ENCODE measurements at regions not wholly inside any gene's neighbourhood (a gene's known extent, or its start where the extent isn't known, plus 50 kb on each side); places are given as distances from the start of the nearest gene placed in this dataset.
"Not testable (repeated sequence)": the region's sequence is repeated elsewhere in the genome, so short reads cannot be mapped to it uniquely, and the experiment has no call there.

DNA sequence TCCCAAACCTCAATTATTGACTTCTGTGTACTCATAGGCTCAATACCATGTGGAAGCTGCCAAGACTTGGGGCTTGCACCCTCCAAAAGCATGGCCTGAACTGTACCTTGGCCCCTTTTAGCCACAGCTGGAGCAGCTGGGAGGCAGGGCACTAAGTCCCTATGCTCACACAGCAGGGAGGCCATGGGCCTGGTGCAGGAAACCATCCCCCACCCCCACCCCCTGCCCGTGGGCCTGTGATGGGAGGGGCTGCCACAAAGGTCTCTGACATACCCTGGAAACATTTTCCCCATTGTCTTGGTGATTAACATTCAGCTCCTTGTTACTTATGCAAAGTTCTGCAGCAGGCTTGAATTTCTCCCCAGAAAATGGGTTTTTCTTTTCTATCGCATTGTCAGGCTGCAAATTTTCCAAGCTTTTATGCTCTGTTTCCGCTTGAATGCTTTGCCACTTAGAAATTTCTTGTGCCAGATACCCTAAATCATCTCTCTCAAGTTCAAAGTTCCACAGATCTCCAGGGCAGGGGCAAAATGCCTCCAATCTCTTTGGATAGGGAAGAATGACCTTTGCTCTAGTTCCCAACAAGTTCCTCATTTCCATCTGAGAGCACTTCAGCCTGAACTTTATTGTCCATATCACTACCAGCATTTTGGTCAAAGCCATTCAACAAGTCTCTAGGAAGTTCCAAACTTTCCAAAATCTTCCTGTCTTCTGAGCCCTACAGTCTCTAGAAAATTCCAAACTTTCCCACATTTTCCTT is 141.8 kb downstream of the AHR start:
- DNase-seq (ENCODE audit: low read depth), result not testable (repeated sequence)

DNA sequence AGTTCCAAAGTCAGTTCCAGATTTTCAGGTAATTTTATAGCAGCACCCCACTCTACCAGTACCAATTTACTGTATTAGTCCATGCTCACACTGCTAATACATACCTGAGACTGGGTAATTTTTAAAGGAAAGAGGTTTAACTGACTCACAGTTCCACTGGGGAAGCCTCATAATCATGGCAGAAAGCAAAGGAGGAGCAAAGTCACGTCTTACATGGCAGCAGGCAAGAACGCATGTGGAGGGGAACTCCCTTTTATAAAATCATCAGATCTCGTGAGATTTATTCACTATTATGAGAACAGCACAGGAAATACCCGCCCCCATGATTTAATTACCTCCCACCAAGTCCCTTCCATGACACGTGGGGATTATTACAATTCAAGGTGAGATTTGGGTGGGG is 142.4 kb downstream of the AHR start:
- no peak for DNase-seq (ENCODE audit: low read depth)

DNA sequence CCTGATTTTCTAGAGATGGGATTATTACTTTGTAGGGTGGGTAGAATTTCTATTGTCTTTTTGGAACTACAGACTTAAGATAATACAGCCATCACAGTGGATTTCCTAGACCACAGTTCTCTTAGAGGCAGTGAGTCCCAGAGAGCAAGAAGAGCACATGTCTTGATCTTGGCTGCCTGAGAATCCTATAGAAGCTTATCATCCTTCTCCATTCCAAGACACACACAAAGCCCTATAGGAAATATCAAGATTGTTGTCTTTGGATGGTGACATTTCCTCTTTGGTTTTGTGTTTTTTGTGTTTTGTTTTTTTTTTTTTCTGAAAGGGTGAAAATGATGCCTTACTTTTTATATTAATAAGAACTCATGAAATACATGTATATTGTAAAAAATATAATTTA is 143.1 kb downstream of the AHR start:
- DNase-seq (ENCODE audit: low read depth), result no peak

DNA sequence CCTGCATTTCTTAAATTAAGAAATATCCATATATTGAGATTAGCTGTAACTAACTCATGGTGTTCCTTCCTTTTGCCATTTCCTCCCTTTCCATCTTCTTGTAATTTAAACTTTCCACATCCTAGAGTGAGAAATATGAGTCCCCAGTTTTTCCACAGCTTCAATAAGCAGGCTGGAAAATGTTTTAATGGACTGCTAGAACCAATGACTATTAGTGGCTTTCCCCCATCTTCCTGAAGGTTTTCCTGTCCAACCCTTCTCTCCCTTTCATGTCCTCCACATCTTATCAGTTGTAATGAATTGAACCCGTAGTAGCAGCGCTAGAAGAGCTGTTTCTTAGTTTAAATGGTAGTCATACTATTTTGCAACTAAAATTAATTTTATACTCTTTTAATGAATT is 145.7 kb downstream of the AHR start:
- no peak for DNase-seq (ENCODE audit: low read depth)

DNA sequence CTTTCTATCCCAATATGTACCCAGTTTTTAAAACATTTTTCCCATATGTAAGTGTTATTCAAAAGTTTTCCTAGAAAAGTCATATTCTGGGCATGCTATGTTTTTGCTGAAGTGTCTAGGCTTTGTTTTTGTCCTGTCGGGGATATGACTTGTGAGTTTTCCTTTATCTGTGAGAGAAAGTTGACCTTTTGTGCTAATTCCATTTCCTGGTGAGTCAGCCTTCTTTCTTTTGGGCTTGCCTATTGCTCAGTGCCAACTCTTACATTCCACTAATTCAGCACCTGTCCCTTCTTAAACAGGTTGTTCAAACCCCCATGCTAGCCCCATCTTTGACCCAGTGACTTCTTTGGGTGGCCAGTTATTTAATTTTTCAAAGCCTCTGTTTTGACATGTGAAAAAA is 146.2 kb downstream of the AHR start:
- DNase-seq (ENCODE audit: low read depth), result no peak

DNA sequence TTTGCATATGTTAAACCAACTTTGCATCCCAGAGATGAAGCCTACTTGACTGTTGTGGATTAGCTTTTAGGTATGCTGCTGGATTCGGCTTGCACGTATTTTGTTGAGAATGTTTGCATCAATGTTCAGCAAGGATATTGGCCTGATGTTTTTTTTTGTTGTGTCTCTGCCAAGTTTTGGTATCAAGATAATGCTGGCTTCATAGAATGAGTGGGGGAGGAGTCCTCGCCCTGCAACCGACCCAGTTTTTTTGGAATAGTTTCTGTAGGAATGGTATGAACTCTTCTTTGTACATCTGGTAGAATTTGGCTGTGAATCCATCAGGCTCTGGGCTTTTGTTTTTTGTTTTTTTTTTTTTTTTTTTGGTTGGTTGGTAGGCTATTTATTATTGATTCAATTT is 147.9 kb downstream of the AHR start:
- DNase-seq (ENCODE audit: low read depth), result no peak

DNA sequence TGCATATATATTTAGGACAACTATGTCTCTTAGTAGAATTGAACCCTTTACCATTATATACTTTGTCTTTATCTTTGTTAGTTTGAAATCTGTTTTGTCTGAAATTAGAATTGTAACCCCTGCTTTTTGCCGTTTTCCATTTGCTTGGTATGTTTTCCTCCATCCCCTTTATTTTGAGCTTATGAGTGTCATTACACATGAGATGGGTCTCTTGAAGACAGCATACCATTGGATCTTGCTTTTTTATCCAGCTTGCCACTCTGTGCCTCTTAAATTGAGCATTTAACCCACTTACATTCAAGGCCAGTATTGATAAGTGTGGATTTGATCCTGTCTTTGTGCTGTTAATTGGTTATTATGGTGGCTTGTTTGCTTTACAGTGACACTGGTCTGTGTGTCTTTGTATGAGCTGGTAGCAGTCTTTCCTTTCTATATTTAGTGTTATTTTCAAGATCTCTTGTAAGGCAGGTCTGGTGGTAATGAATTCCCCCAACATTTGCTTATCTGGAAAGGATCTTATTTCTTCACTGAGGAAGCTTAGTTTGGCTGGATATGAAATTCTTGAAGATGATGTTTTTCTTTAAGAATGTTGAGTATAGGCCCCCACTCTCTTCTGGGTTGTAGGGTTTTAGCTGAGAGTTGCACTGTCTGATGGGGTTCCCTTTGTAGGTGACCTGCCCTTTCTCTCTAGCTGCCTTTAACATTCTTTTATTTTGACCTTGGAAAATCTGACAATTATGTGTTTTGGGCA is 149.5 kb downstream of the AHR start:
- DNase-seq (ENCODE audit: low read depth), result no peak

DNA sequence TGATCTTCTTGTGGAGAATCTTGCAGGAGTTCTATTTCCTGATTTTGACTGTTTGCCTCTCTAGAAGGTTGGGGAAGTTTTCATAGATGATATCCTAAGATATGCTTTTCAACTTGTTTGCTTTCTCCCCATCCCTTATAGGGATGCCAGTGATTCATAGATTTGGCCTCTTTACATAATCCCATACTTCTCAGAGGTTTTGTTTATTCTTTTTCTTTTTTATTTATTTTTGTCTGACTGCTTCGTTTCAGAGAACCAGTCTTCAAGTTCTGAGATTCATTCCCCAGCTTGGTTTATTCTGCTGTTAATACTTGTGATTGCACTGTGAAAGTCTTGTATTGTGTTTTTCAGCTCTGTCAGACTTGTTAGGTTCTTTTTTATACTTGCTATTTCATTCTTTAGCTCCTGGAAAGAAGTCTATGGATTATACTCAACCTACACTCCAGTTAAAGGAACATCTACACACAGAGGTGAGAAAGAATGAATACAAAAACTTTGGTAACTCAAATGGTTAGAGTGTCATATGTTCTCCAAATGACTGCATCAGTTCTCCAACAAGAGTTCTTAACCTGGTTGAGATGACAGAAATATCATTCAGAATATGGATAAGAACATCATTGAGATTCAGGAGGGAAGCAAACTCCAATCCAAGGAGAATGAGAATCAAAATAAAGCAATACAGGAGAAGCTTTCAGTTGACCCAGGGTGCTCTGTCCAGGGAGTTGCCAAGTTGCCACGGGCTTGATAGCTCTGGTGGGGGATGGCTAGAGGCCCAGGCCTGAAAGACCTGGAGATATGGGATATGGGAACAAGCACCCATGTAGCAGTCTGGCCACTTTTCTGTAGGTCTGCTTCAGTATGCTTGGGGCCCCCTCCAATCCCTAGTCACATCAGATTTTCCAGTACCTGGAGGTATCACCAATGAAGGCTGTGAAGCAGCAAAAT is 150.3 kb downstream of the AHR start:
- no peak for DNase-seq (ENCODE audit: low read depth)

DNA sequence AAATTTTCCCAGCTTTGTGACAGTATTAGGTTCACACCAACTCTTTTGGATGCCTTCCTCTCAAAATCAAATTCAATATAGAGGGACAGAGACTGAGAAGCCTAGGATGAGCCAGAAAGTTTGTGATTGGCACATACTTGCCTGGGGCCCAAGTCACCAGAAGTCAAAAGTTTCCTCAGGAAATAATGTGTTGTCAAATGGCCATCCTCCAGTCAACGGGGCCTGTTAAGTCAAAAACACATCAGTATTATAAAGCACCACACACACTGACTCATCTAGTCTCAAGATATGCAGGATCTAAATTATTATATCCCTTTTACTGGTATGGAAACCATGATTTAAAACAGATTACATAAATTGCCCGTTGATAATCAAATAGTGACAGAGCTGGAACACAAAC is 158.1 kb downstream of the AHR start:
- DNase-seq (ENCODE audit: low read depth), result no peak

DNA sequence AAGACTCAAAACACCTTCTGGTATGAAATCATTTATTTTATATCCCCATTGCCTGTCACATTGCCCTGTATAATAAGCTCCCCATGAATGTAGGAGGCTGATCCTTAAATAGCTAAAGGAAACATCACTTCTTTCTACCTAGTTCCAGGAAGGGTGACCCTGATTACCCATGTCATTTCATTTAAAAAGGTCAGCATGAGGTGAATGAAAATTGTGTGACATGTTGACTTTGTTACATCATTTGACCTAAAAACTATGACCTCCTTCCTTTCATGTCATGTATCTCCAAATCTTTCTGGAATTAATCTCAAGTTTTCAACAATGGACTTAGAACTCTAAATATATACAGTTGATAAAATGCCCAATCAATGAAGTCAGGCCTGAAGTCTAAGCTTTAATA is 161.5 kb downstream of the AHR start:
- no peak for DNase-seq (ENCODE audit: low read depth)

DNA sequence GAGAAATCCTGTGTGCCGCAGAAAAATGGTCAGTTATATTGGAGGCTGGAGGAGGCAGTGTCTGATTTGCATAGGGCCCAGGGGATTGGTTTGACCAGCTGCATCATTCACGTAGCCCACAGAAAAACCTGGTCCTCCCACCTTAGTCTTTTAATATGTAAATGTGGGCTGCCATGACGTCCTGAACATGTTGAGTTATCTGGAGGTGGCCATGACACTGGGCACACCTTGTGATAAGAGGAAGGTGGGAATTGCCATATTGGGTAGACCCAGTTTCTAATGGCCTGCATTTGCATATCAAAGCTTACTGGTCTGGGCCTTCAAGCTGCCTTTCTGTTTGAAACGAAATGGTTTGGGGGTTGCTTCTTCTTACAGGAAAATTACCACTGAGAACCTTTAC is 162.2 kb downstream of the AHR start:
- no peak for DNase-seq (ENCODE audit: low read depth)

DNA sequence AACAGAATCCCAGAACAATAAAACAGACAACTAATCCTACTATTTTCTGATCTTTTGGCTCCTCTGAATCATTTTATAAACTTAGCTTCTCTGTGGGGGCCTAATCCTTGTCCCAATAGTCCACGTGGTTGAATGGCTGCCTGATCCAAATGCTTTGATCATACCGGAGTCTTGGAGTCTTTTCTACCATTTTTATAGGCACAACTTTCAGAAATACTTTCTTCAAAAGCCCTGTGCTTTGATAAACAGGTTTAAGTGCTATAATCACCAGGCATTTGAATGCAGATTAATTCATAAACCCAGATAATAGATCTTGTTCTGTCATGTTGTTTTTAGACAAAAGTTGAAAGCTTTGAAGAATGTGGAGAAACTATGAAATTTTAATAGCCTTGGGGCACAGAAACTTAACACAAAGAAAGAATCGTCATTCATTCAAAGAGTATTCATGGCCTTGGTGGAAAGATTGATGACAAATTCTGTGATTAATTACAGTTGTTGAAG is 163.7 kb downstream of the AHR start:
- no peak for DNase-seq (ENCODE audit: low read depth)

DNA sequence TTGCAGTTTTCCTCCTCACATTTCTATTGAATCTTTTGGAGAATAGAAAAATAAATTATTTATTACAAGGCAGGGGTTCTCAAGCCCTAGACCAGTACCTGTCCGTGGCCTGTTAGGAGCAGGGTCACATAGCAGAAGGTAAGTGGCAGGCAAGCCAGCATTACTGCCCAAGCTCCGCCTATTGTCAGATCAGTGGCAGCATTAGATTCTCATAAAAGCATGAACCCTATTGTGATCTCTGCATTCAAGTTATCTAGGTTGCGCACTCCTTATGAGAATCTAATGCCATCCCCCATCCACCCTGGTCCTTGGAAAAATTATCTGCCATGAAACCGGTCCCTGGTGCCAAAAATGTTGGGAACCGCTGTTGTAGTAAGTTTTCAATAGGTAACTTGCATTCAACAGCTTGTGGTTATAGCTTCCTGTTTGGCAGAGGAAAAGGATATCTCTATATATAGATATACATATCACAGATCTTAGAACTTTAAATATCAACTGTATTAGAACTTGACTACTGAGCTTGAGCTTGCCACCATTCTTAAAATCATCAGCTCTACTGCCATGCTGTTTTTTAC is 165.1 kb downstream of the AHR start:
- no peak for DNase-seq (ENCODE audit: low read depth)

DNA sequence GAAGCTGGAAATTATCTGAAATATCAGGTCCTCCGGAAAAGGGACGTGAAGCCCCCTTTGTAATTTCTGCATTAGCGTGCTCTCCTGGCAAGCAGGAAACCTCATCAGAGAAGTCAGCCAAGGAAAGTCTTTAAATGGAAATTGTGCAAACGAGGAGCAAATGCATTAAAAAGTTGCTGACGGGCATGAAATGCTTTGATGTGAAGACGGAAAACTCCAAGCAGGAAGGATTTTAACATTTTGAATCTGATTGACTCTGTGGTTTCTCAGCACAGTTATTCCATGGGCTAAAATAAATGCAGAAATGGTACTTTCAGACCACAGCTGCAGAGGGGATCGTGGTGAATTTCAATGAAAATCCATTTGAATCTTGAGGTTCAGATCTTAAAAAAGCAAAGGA is 167.8 kb downstream of the AHR start:
- DNase-seq (ENCODE audit: low read depth), result no peak

DNA sequence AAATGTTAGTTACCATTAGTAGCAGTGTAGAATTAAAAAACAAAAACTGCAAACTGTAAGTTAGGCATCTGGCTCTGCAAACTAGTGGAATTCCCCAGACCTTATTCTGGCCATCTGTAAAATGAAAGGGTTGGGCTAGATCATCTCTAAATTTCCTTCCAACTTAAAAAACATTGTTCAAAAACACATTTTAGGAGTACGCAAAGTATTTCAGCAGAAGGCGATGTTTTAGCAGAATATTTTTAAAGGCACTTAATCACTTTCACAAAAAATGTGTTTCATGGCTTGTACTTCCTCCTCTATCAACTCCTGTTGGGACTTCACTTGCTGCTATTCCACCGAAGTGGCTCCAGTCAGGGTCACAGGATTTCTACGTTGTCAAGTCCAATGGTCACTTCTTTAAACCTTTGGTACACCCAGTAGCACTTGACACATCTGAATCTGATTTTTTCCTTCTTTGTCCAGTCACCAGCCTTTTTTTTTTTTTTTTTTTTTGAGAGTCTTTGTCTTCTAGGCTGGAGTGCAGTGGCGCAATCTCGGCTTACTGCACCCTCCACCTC is 169.0 kb downstream of the AHR start:
- no peak for DNase-seq (ENCODE audit: low read depth)

DNA sequence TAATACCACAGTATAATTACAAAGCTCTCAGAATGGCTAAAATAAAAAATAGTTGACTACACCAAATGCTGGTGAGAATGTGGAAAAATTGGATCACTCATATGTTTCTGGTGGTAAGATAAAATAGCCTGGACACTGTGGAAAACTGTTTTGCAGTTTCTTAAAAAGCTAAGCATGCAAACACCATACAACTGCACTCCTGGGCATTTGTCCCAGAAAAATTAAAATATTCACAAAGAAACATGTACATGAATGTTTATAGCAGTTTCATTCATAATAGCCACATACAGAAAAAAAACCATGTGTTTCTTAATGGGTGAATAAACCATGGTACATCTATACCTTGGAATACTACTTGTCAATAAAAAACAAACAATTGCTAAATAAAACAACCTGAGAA is 172.9 kb downstream of the AHR start:
- DNase-seq (ENCODE audit: low read depth), result no peak

DNA sequence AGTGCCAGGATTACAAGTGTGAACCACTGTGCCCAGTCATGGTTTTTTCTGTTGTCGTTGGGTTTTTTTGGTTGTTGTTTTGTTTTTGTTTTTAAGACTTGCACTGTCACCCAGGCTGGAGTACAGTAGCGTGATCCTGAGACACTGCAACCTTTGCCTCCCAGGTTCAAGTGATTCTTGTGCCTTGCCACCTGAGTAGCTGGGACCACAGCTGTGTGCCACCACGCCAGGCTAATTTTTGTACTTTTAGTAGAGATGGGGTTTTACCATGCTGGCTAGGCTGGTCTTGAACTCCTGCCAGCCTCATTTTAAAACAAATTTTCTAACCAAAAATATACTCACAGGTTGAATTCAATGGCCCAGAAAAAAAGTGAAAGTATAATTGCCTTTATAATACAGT is 174.1 kb downstream of the AHR start:
- DNase-seq (ENCODE audit: low read depth), result no peak

DNA sequence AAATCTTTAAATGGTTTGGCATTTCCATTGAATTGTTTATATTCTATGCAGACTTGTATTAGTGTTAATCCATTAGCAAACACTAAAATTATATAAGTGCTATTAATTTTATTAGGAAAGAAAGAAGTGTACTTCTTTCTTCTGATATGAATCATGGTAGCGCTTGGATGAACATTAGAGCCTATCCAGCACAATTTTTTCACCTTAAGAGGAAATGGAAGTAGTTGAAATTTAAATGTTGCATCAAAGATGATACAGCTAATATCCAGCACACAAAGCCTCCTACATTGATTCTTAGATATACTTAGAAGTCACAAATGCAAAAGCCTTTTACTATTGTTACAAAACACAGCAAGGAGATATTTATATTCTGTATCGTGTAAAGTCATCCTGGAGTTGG is 174.5 kb downstream of the AHR start:
- DNase-seq (ENCODE audit: low read depth), result no peak

DNA sequence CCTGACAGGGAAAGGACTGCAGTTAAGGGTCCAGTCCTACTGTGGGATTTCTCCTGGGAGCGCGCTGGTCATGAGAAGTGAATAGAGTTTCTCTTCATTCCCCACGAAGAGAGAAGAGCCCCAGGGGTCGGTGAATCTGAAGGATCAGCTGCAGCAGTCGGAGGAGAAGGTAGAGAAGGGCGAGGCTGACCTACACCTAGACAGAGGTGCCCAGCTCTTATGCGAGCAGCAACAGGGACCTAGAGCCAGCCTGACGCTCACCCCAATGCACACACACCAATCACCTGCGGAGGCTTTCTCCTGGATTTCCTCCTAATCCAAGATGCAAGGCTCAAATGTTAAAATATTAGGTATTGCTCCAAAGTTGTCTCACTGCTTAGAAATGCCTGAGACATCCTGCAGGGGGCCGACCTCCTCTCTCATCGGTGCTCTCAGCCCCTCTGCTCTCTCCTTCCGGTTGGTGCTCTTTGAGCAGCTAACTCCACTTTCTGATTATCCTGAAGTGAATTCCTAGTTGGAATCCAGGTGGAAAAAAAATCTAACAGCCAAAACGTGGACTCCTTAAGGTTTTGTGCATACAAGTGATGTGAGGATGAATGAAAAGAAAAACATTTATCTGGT is 176.4 kb downstream of the AHR start:
- no peak for DNase-seq (ENCODE audit: low read depth)

DNA sequence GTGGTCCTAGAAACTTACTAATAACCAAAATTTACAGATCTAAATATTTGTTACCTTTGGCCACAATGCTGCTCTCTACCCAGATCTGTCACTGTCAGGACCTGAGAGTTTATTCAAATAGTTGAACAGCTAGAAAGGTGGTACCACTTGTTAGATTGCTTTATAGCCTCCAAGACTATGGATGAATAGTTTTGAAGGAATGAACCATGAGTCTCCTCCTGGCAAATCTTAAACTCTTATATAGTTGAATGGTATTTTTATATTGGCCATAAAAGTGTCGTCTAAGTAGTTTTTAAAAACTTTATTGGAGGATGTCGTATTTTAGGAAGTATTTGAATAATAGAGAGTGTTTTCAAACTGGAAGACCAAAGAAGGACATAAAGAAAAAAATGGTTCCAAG is 178.7 kb downstream of the AHR start:
- no peak for DNase-seq (ENCODE audit: low read depth)

DNA sequence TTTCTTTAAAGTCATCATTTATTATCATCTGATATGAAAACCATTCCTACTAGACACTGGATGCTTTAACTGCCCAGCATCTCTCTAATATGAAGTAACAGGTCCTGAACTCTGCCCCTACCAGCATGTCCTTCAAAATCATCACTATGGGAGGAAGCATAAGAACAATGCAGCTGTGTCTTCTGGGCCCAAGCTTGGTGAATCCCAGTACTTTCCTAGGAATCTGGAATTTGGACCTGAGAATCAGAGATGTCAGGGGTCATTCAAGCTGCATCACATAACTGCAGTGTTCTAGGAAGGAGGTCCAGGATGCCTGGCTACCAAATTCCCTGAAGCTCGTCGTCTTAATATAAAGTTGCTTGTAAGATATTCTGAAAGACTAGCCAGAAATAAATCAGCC is 182.7 kb downstream of the AHR start:
- no peak for DNase-seq (ENCODE audit: low read depth)
